T-helper 1 cell treated with Interleukin-12 subunit alpha and Interleukin-12 subunit beta and Interleukin-4 antibody, amounts not matched to agents 30 ng/mL and 1 ng/mL, for 36 hours (primary cell): ENCODE measurements at regions not wholly inside any gene's neighbourhood (a gene's known extent, or its start where the extent isn't known, plus 50 kb on each side); places are given as distances from the start of the nearest gene placed in this dataset.

Experiments
- intact Hi-C: fragments of 100-400 bp; cut with micrococcal nuclease; formaldehyde crosslinking; loops from one replicate; pipeline ENCODE4 v1.15.1; 2024

DNA sequence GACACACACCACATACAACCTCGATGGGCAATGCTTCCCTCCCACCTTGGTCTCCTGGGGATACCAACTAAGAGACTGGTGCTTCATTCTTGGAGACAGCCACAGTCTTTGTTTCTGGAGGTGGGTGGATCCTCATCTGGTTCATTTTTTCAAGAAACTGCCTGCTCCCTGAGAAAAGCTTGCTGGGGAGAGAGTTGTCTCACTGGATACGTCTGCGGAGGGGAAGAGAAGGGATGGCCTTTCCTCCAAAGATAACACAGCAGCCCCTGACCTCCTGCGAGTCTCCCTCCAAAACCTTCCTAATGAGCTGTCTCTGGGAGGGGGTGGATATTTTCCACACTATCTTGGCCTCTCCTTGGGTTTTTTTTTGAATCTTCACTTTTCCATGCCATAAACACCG lies 221.2 kb downstream of the SOX9 start:
- intact Hi-C loops: no loop called here

- intact Hi-C loops: no loop called here
Observed at GRCh38 chr17:72342627-72343527, 222.1 kb downstream of the SOX9 start.

DNA sequence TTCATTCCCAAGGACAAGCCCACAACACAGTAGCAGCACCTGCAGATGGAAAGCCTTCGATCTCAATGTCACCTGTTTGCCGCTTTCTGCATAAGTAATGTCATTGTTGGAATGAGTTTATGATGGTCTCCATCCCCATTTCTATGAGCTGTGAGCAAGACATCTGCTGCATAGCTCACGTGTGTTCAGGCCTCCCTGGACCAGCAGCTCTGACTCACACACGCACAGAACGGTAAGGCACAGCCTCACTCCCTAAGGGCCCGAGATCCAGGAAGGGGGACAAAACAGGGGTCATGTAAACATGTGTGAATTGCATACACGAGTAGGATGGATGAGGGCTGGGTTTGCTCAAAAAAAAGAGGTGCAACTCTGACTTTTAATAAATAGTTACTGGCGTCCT lies 223.1 kb downstream of the SOX9 start:
- intact Hi-C loops: no loop called here

DNA sequence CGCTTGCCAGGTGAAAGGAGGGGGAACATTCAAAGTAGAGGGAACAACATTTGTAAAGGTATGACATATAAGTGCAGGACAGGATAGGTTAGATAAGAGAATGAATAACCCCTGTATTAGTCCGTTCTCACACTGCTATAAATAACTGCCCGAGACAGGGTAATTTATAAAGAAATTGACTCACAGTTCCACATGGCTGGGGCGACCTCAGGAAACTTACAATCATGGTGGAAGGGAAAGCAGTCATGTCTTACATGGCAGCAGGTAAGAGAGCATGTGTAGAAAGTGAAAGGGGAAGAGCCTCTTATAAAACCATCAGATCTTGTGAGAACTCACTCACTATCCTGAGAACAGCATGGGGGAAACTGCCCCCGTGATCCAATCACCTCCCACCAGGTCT lies 223.8 kb downstream of the SOX9 start:
- intact Hi-C loops: no loop called here

DNA sequence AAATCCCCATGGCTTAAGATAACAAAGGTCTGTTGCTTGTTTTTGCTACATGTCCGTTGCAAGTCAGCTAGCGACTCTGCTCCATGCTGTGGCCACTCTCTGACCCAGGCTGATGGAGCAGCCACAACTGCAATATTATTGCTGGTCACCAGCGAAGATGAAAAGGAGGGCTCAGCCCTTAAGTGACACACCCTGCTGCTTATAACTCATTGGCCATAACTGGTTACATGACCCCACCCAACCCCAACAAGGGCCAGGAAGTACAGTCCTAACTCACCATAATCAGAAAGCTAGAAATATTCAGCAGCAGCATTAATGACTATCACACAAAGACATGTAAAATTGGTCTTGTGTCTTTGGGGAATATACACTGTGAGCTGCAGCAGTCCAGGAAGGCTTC lies 224.3 kb downstream of the SOX9 start:
- intact Hi-C loops: no loop called here

- intact Hi-C loops: no loop called here
Observed at GRCh38 chr17:72345536-72345935, 224.7 kb downstream of the SOX9 start.

DNA sequence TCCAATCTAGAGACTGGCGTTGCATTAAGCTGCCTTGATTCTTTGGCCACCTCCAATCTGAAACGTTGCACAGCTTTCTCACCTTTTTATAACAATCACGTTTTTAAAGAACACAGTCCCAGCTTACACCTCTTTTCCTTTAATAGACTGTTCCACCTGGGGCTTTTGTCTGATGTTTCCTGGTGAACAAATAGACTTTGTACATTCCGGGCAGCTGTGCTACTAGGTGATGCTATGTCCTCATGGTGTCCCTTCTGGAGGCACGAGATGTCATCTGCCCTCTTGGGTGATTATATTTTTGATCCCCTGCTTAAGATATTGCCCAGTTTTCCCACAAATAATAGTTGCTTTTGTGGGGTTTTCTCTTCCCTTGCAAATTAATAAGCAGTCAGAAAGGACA lies 225.5 kb downstream of the SOX9 start:
- intact Hi-C loops: no loop called here

DNA sequence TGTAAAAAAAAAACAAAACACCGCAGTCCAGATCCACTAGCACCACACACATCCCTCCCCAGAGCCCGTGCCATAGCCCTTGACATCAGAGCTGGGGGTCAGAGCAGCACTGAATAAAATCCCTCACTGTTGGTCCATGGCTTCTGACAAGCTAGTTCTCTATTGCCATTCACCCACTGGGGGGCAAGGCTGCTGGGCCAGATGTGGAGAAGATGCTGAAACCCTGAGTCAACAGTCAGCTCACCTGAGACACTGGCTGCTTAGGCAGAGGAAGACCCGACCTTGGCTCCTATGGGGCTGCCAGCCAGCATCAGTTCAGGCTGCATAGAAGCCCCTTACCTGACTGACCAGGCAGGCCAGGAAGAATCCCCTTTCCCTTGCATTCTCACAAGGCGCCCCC lies 228.2 kb downstream of the SOX9 start:
- intact Hi-C loops: no loop called here

DNA sequence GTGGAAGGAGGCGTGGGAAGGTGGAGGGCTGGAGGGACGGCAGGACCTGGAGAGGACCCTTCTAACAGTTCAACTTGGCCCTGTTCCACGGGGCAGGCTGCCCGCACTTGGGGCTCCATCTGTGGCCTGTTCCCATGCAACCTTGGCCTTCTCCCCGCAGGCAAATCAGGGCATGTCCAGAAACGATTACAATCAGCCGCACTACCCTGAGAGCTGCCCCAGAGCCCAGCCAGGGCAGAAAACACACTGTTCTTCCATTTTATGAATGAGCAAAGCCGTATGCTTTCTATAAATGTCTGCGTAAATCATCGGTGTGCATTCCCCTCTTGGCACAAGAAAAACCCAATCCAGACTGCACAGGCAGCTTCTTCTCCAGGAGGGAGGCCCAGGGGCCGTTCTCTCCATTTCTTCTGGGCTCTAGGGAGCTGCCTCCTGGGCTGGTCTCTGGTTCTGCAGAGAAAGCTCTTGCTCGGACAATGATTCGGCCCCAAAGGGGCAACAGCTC lies 228.7 kb downstream of the SOX9 start:
- intact Hi-C loops: no loop called here

GRCh38 chr17:72350073-72350472 lies 229.3 kb downstream of the SOX9 start:
- intact Hi-C loops: no loop called here

DNA sequence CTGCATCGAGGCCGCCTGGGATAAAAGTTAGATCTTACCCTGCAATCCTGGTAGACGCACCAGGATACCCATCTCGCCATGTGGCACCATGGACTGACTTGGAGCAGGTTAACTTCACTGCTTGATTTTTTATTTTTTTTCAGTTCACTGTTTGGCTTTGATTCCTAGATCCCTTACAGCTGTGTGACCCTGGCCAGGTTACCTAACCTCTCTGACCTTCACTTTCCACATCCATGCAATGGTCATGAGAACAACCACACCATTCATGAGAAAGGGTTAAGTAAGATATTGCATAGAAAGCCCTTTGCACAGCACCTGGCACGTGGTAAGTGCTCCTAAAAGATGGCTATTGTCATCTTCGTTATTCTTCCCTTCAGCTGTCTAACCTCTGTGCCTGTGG lies 230.5 kb downstream of the SOX9 start:
- intact Hi-C loops: no loop called here

- intact Hi-C loops: no loop called here
Observed at GRCh38 chr17:72351884-72352346, 231.1 kb downstream of the SOX9 start.

DNA sequence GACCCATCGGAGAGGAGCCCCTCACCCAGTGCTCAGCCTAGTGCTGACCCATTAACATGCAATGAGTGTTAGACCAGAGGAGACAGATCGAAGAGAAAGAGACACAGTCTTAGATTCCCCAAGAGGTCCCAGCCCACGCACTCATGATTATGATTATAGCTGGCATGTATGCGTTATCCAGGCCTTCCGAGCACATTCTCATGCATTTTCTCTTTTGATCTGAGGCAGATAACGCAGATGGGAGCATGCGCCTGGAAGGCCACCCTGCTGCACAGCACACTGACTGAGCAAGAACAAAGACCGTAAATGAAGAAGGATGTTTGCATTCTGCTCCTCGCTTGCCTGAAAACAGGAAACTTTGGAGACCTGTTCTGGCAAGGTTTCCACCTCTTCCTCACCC lies 232.7 kb downstream of the SOX9 start:
- intact Hi-C loops: no loop called here

GRCh38 chr17:72354071-72354470 lies 233.3 kb downstream of the SOX9 start:
- intact Hi-C loops: no loop called here

GRCh38 chr17:72357764-72358365 lies 237.0 kb downstream of the SOX9 start:
- intact Hi-C loops: no loop called here

DNA sequence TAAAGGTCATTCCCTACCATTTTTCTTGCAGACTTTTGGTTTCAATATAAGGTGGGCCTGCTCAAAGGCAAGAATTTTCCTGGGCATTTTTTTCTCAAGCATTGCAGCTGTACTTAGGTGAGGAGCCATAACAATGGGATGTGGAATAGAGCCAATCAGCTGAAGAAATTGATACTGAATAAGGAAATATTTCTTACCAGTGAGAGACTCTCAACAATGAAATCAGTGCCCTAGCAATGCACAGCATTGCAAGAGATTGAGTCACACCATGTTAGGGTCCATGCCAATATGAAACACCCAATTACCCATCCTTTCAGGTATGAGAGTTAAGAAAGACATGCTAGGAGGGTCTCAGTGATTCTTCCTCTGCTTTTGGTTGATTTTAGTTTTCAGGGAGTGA lies 237.6 kb downstream of the SOX9 start:
- intact Hi-C loops: no loop called here

GRCh38 chr17:72359274-72359673 lies 238.5 kb downstream of the SOX9 start:
- intact Hi-C loops: no loop called here

DNA sequence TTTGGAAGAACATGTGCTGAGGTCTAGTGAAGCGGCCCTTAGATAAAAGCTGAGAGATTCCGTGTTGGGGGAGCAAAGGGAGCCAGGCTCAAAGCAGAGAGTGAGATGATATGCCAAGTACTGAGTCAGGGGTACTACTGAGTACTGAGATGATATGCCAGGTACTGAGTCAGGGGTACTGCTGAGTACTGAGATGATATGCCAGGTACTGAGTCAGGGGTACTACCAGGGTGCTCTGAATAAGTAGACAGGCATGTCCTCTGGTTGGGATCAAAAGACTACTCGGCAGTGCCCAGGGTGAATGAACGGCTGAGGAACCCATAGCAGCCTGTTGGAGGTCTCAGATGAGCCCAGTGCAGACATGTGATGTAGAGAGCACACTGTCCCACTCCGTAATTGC lies 239.0 kb downstream of the SOX9 start:
- intact Hi-C loops: no loop called here

GRCh38 chr17:72360386-72360940 lies 239.6 kb downstream of the SOX9 start:
- intact Hi-C loops: no loop called here

- intact Hi-C loops: no loop called here
Observed at GRCh38 chr17:72361892-72362291, 241.1 kb downstream of the SOX9 start.

GRCh38 chr17:72362376-72363088 lies 241.7 kb downstream of the SOX9 start:
- intact Hi-C loops: no loop called here
